H9 (cell line): ENCODE measurements at regions not wholly inside any gene's neighbourhood (a gene's known extent, or its start where the extent isn't known, plus 50 kb on each side); places are given as distances from the start of the nearest gene placed in this dataset.

Experiments used
- DNase-seq: peaks from one replicate; pipeline ENCODE4 v3.0.0-alpha.2; 2017
- H2AFZ ChIP-seq: one replicate; pipeline ENCODE4 v1.6.1; 2013; ENCODE audit warnings: mild to moderate bottlenecking, low read length, control low read depth, moderate library complexity
- H2AK5ac ChIP-seq: 2 replicates; pipeline ENCODE4 v1.6.1; 2013; ENCODE audit warnings: low read length, control low read depth, mixed read lengths; ENCODE audit not compliant: insufficient read length
- H2BK120ac ChIP-seq: one replicate; pipeline ENCODE4 v1.6.1; 2013; ENCODE audit warnings: low read depth, mild to moderate bottlenecking, low read length, control low read depth, inconsistent platforms; ENCODE audit not compliant: poor library complexity, severe bottlenecking
- H2BK12ac ChIP-seq: 2 replicates; pipeline ENCODE4 v1.6.1; 2013; ENCODE audit warnings: low read length, control low read depth, mixed read lengths, low read depth; ENCODE audit not compliant: insufficient read length
- H2BK15ac ChIP-seq: 2 replicates; pipeline ENCODE4 v1.6.1; 2013; ENCODE audit warnings: low read depth, low read length, control low read depth
- H2BK20ac ChIP-seq: one replicate; pipeline ENCODE4 v1.6.1; 2013; ENCODE audit warnings: low read depth, mild to moderate bottlenecking, low read length, control low read depth, inconsistent platforms; ENCODE audit not compliant: poor library complexity, severe bottlenecking
- H2BK5ac ChIP-seq: 2 replicates; pipeline ENCODE4 v1.6.1; 2013; ENCODE audit warnings: low read length, control low read depth, mixed read lengths; ENCODE audit not compliant: insufficient read length
- H3K14ac ChIP-seq: 2 replicates; pipeline ENCODE4 v1.6.1; 2013; ENCODE audit warnings: low read length, control low read depth; ENCODE audit not compliant: insufficient read depth
- H3K18ac ChIP-seq: 2 replicates; pipeline ENCODE4 v1.6.1; 2013; ENCODE audit warnings: low read depth, mild to moderate bottlenecking, mixed read lengths, low read length, control low read depth; ENCODE audit not compliant: insufficient read length
- H3K23ac ChIP-seq: 2 replicates; pipeline ENCODE4 v1.6.1; 2013; ENCODE audit warnings: low read length, control low read depth, mixed read lengths, low read depth; ENCODE audit not compliant: insufficient read length
- H3K23me2 ChIP-seq: 2 replicates; pipeline ENCODE4 v1.6.1; 2013; ENCODE audit warnings: low read depth, mild to moderate bottlenecking, mixed read lengths, low read length, control low read depth; ENCODE audit not compliant: insufficient read length, poor library complexity, severe bottlenecking
- H3K27ac ChIP-seq: 2 replicates; pipeline ENCODE4 v1.5.1; 2013; ENCODE audit warnings: low read length, control low read depth, mixed read lengths, low read depth; ENCODE audit not compliant: insufficient read length
- H3K27me3 ChIP-seq: 2 replicates; pipeline ENCODE4 v1.6.1; 2013; ENCODE audit warnings: low read length, control low read depth, inconsistent platforms; ENCODE audit not compliant: insufficient read depth
- H3K4ac ChIP-seq: 2 replicates; pipeline ENCODE4 v1.6.1; 2013; ENCODE audit warnings: low read depth, mild to moderate bottlenecking, control low read depth, inconsistent platforms, low read length, moderate library complexity
- H3K4me1 ChIP-seq: 2 replicates; pipeline ENCODE4 v1.6.1; 2013; ENCODE audit warnings: low read length, control low read depth, inconsistent platforms; ENCODE audit not compliant: insufficient read depth
- H3K4me2 ChIP-seq: 2 replicates; pipeline ENCODE4 v1.6.1; 2013; ENCODE audit warnings: low read length, control low read depth, mixed read lengths; ENCODE audit not compliant: insufficient read length, insufficient read depth
- H3K56ac ChIP-seq: 2 replicates; pipeline ENCODE4 v1.6.1; 2013; ENCODE audit warnings: low read depth, mild to moderate bottlenecking, mixed read lengths, low read length, control low read depth; ENCODE audit not compliant: insufficient read length
- H3K79me1 ChIP-seq: 2 replicates; pipeline ENCODE4 v1.6.1; 2013; ENCODE audit warnings: low read depth, mild to moderate bottlenecking, moderate library complexity, low read length, control low read depth, inconsistent platforms; ENCODE audit not compliant: insufficient read depth, poor library complexity, severe bottlenecking
- H3K79me2 ChIP-seq: 2 replicates; pipeline ENCODE4 v1.6.1; 2013; ENCODE audit warnings: low read length, control low read depth, inconsistent platforms; ENCODE audit not compliant: insufficient read depth
- H3K9ac ChIP-seq: 2 replicates; pipeline ENCODE4 v1.6.1; 2013; ENCODE audit warnings: low read length, control low read depth, mixed read lengths; ENCODE audit not compliant: insufficient read length; ENCODE audit errors: extremely low read depth
- H3K9me3 ChIP-seq: one replicate; pipeline ENCODE4 v1.6.1; 2013; ENCODE audit warnings: low read depth, low read length, inconsistent platforms; ENCODE audit not compliant: control insufficient read depth
- H3T11ph ChIP-seq: one replicate; pipeline ENCODE4 v1.6.1; 2013; ENCODE audit warnings: mild to moderate bottlenecking, low read length, control low read depth, inconsistent platforms
- H4K20me1 ChIP-seq: one replicate; pipeline ENCODE4 v1.6.1; 2013; ENCODE audit not compliant: control insufficient read depth, insufficient read length, insufficient read depth
- H4K5ac ChIP-seq: 2 replicates; pipeline ENCODE4 v1.6.1; 2013; ENCODE audit warnings: low read depth, mild to moderate bottlenecking, mixed read lengths, low read length, control low read depth; ENCODE audit not compliant: insufficient read length
- H4K8ac ChIP-seq: replicated peaks from 2 replicates; pipeline ENCODE4 v1.6.1; 2013; ENCODE audit warnings: low read length, control low read depth, mixed read lengths, low read depth; ENCODE audit not compliant: insufficient read length
- H4K91ac ChIP-seq: 2 replicates; pipeline ENCODE4 v1.6.1; 2013; ENCODE audit warnings: low read depth, mild to moderate bottlenecking, moderate library complexity, mixed read lengths, low read length, control low read depth; ENCODE audit not compliant: insufficient read length
- H3K27ac Mint-ChIP-seq, 3 experiments: 2 replicates in 2 of 3; 3 replicates in 1 of 3; pipeline ENCODE4 v1.8.0; 2020 to 2021; ENCODE audit warnings: mixed read lengths in 3 of 3, mild to moderate bottlenecking in 1 of 3, moderate library complexity in 1 of 3
- H3K27me3 Mint-ChIP-seq: 2 replicates; pipeline ENCODE4 v1.8.0; 2021; ENCODE audit warnings: low read depth, mild to moderate bottlenecking, moderate library complexity, mixed read lengths
- H3K36me3 Mint-ChIP-seq, 3 experiments: 2 replicates in 2 of 3; 3 replicates in 1 of 3; pipeline ENCODE4 v1.8.0; 2020 to 2021; ENCODE audit warnings: low read depth in 3 of 3, mixed read lengths in 3 of 3; ENCODE audit not compliant: insufficient read depth in 1 of 3
- H3K4me1 Mint-ChIP-seq, 2 experiments: 2 replicates each; pipeline ENCODE4 v1.8.0; 2020; ENCODE audit warnings: mixed read lengths in 2 of 2
- H3K4me3 Mint-ChIP-seq, 2 experiments: 2 replicates in 1 of 2; 3 replicates in 1 of 2; pipeline ENCODE4 v1.8.0; 2020 to 2021; ENCODE audit warnings: mild to moderate bottlenecking in 2 of 2, mixed read lengths in 2 of 2, moderate library complexity in 1 of 2
- H3K9me3 Mint-ChIP-seq, 2 experiments: 2 replicates in 1 of 2; 3 replicates in 1 of 2; pipeline ENCODE4 v1.8.0; 2020; ENCODE audit warnings: mild to moderate bottlenecking in 2 of 2, mixed read lengths in 2 of 2, moderate library complexity in 1 of 2
- WGBS: extraction: QIAGEN DNeasy Blood & Tissue Kit; methylation state at CpG from one replicate; pipeline ENCODE4 v1.1.7; 2013; ENCODE audit warnings: missing lambda C conversion rate, low lambda C conversion rate, mixed read lengths; ENCODE audit not compliant: insufficient read length; ENCODE audit errors: extremely low coverage; 5-methylcytosine and 5-hydroxymethylcytosine counted together
- TF ChIP-seq, protein P1 (sequence below): fragments of 200-600 bp; sonication (generic); conservative IDR thresholded peaks from 3 replicates; pipeline ENCODE4 v1.8.0; 2021; ENCODE audit warnings: antibody characterized with exemption, mild to moderate bottlenecking

DNA sequence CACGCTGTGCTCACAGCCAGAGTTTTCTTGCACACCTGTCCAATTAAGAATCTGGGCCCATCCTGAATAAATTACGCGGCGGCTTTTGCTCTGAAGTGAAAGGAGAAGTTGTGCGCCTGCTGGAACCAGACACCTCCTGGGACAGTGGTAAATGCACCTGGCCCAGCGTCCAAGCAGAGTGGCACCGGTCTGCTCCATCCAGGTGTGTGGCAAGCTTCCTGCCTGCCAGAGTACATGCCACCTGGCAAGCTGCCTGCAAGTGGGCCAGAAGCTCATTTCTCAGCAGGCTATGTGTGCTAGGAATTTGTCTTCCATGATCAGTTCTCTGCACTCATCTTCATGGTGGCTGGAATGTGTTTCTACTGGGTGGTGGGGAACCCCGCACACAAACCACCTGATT lies 660.6 kb downstream of the ETS1 start:
- H3K36me3 Mint-ChIP-seq = no peaks in the 10 kb centered on the region; a peak in 1 of 7 replicates
- peaks cover 0 to 2% of the 10 kb centered on the region in 2 experiments; a peak in 1 of 5 replicates for H3K9me3 Mint-ChIP-seq
- no peak overlapping the region for H3T11ph ChIP-seq
- H2BK20ac ChIP-seq = no peak overlapping the region
- H2BK120ac ChIP-seq = no peak overlapping the region
- H4K91ac ChIP-seq = no peak overlapping the region
- DNase-seq = no peak
- H2BK12ac ChIP-seq = no peak overlapping the region
- H3K79me2 ChIP-seq = no peaks in the 10 kb centered on the region
- H2BK15ac ChIP-seq = no peak overlapping the region
- no peaks in the 10 kb centered on the region for H3K4me1 Mint-ChIP-seq
- no peak overlapping the region for H2AK5ac ChIP-seq
- H3K79me1 ChIP-seq = no peaks in the 10 kb centered on the region
- H3K4me1 ChIP-seq = no peaks in the 10 kb centered on the region
- H3K14ac ChIP-seq = no peak overlapping the region
- no peak overlapping the region for H3K27ac Mint-ChIP-seq
- no peak overlapping the region for H3K23ac ChIP-seq
- no peak overlapping the region for H4K5ac ChIP-seq
- H2BK5ac ChIP-seq = no peak overlapping the region
- no peak overlapping the region for H3K27ac ChIP-seq
- no peak overlapping the region for H3K4ac ChIP-seq
- H2AFZ ChIP-seq = no peak overlapping the region
- H4K8ac ChIP-seq = no peak overlapping the region
- H3K9me3 ChIP-seq = no peaks in the 10 kb centered on the region
- H3K18ac ChIP-seq = no peak overlapping the region
- H3K56ac ChIP-seq = no peak overlapping the region
- no peak overlapping the region for H3K4me3 Mint-ChIP-seq
- no CpG with 5 or more reads among the region's 8 CpGs for WGBS
- H3K9ac ChIP-seq = no peak overlapping the region
- H3K4me2 ChIP-seq = no peak overlapping the region
- no peaks in the 10 kb centered on the region; the same call in 1 of the 2 replicates for H3K27me3 Mint-ChIP-seq
- H4K20me1 ChIP-seq = no peaks in the 10 kb centered on the region
- no peaks in the 10 kb centered on the region for H3K27me3 ChIP-seq
- H3K23me2 ChIP-seq = no peaks in the 10 kb centered on the region
- TF ChIP-seq, protein P1, sequence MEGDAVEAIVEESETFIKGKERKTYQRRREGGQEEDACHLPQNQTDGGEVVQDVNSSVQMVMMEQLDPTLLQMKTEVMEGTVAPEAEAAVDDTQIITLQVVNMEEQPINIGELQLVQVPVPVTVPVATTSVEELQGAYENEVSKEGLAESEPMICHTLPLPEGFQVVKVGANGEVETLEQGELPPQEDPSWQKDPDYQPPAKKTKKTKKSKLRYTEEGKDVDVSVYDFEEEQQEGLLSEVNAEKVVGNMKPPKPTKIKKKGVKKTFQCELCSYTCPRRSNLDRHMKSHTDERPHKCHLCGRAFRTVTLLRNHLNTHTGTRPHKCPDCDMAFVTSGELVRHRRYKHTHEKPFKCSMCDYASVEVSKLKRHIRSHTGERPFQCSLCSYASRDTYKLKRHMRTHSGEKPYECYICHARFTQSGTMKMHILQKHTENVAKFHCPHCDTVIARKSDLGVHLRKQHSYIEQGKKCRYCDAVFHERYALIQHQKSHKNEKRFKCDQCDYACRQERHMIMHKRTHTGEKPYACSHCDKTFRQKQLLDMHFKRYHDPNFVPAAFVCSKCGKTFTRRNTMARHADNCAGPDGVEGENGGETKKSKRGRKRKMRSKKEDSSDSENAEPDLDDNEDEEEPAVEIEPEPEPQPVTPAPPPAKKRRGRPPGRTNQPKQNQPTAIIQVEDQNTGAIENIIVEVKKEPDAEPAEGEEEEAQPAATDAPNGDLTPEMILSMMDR = no peak
